NCI-H345 (cell line): ENCODE measurements at regions not wholly inside any gene's neighbourhood (a gene's known extent, or its start where the extent isn't known, plus 50 kb on each side); places are given as distances from the start of the nearest gene placed in this dataset.
A peak's percentile ranks its signal among the peaks of the same experiment; 100 is the strongest.
"Not testable (repeated sequence)": the region's sequence is repeated elsewhere in the genome, so short reads cannot be mapped to it uniquely, and the experiment has no call there.

ENCODE experiments used
- DNase-seq: peaks from one replicate; lab custom pipeline; 2025; lab: John Stamatoyannopoulos, UW

- peak; percentile 48 for DNase-seq
These were observed 440.9 kb upstream of the KLF12 start for GRCh38 chr13:74574964-74575728.

GRCh38 chr13:74573654-74574053 is 439.4 kb upstream of the KLF12 start:
- DNase-seq = peak; percentile 23

- DNase-seq = no peak
These were observed 437.6 kb upstream of the KLF12 start for GRCh38 chr13:74571811-74572210.

- DNase-seq = no peak
These were observed 436.6 kb upstream of the KLF12 start for GRCh38 chr13:74570834-74571233.

GRCh38 chr13:74570046-74570445 is 435.8 kb upstream of the KLF12 start:
- DNase-seq = no peak

GRCh38 chr13:74569251-74569650 is 435.0 kb upstream of the KLF12 start:
- DNase-seq = no peak

- DNase-seq = no peak
These were observed 433.3 kb upstream of the KLF12 start for GRCh38 chr13:74567485-74567884.

GRCh38 chr13:74562381-74562780 is 428.2 kb upstream of the KLF12 start:
- no peak for DNase-seq

GRCh38 chr13:74561155-74561554 is 427.0 kb upstream of the KLF12 start:
- DNase-seq = no peak

- no peak for DNase-seq
These were observed 426.1 kb upstream of the KLF12 start for GRCh38 chr13:74560325-74560724.

GRCh38 chr13:74557870-74558269 is 423.7 kb upstream of the KLF12 start:
- DNase-seq = no peak

GRCh38 chr13:74555651-74556420 is 421.6 kb upstream of the KLF12 start:
- DNase-seq = no peak

GRCh38 chr13:74555276-74555625 is 421.0 kb upstream of the KLF12 start:
- no peak for DNase-seq

GRCh38 chr13:74554569-74555275 is 420.5 kb upstream of the KLF12 start:
- no peak for DNase-seq

GRCh38 chr13:74550039-74550438 is 415.8 kb upstream of the KLF12 start:
- no peak for DNase-seq

- not testable (repeated sequence) for DNase-seq
These were observed 402.4 kb upstream of the KLF12 start for GRCh38 chr13:74536649-74537048.

GRCh38 chr13:74533226-74533625 is 399.0 kb upstream of the KLF12 start:
- DNase-seq = no peak

- DNase-seq = no peak
These were observed 395.8 kb upstream of the KLF12 start for GRCh38 chr13:74530011-74530410.

GRCh38 chr13:74528734-74529513 is 394.7 kb upstream of the KLF12 start:
- DNase-seq = no peak

- no peak for DNase-seq
These were observed 388.9 kb upstream of the KLF12 start for GRCh38 chr13:74523057-74523456.

- DNase-seq = no peak
These were observed 377.3 kb upstream of the KLF12 start for GRCh38 chr13:74511523-74511922.

- no peak for DNase-seq
These were observed 353.0 kb upstream of the KLF12 start for GRCh38 chr13:74487091-74487722.
